Smooth muscle cell (in vitro differentiated cells): ENCODE measurements at regions not wholly inside any gene's neighbourhood (a gene's known extent, or its start where the extent isn't known, plus 50 kb on each side); places are given as distances from the start of the nearest gene placed in this dataset.

Source experiments
- DNase-seq: peaks from one replicate; lab custom pipeline; 2025; ENCODE audit not compliant: unreplicated experiment; lab: John Stamatoyannopoulos, UW
- H2AFZ ChIP-seq: fragments of 200-600 bp; sonication (generic); 2 replicates; pipeline ENCODE4 v1.6.0; 2016; ENCODE audit warnings: antibody characterized with exemption, low read depth, mild to moderate bottlenecking
- H3F3A ChIP-seq: fragments of 200-600 bp; sonication (generic); 2 replicates; pipeline ENCODE4 v1.6.0; 2017; ENCODE audit warnings: antibody characterized with exemption, low read depth
- H3K27ac ChIP-seq: fragments of 200-600 bp; sonication (generic); 2 replicates; pipeline ENCODE4 v1.5.1; 2016; ENCODE audit warnings: low read depth, mild to moderate bottlenecking
- H3K27me3 ChIP-seq: fragments of 200-600 bp; sonication (generic); 2 replicates; pipeline ENCODE4 v1.6.1; 2016; ENCODE audit warnings: low read depth, mild to moderate bottlenecking
- H3K36me3 ChIP-seq: fragments of 200-600 bp; sonication (generic); 2 replicates; pipeline ENCODE4 v1.5.1; 2016; ENCODE audit warnings: low read depth
- H3K4me1 ChIP-seq: fragments of 200-600 bp; sonication (generic); 2 replicates; pipeline ENCODE4 v1.5.1; 2016; ENCODE audit warnings: low read depth
- H3K4me2 ChIP-seq: fragments of 200-600 bp; sonication (generic); 2 replicates; pipeline ENCODE4 v1.6.0; 2016; ENCODE audit warnings: mild to moderate bottlenecking
- H3K4me3 ChIP-seq: fragments of 200-600 bp; sonication (generic); 2 replicates; pipeline ENCODE4 v1.5.1; 2016; ENCODE audit warnings: mild to moderate bottlenecking
- H3K79me2 ChIP-seq: fragments of 200-600 bp; sonication (generic); 2 replicates; pipeline ENCODE4 v1.6.0; 2016; ENCODE audit warnings: low read depth, mild to moderate bottlenecking
- H3K9ac ChIP-seq: fragments of 200-600 bp; sonication (generic); 2 replicates; pipeline ENCODE4 v1.6.0; 2016; ENCODE audit warnings: low read depth
- H3K9me3 ChIP-seq: fragments of 200-600 bp; sonication (generic); replicated peaks from 2 replicates; pipeline ENCODE4 v1.5.1; 2016; ENCODE audit warnings: low read depth
- H4K20me1 ChIP-seq: fragments of 200-600 bp; sonication (generic); 2 replicates; pipeline ENCODE4 v1.6.0; 2016; ENCODE audit warnings: low read depth
- CTCF ChIP-seq: fragments of 200-600 bp; sonication (generic); IDR thresholded peaks from 2 replicates; pipeline ENCODE4 v1.5.1; 2017; ENCODE audit warnings: borderline replicate concordance, mild to moderate bottlenecking, antibody characterized with exemption; ENCODE audit not compliant: insufficient read depth, poor library complexity, severe bottlenecking
- WGBS: methylation state at CpG from one replicate; pipeline ENCODE4 v1.1.7; 2016; ENCODE audit warnings: low lambda C conversion rate; 5-methylcytosine and 5-hydroxymethylcytosine counted together

- Histone ChIP-seq H3K4me3 (no peak overlapping the region), H3K27ac (no peak overlapping the region), H4K20me1 (no peaks in the 10 kb centered on the region), H3K79me2 (no peaks in the 10 kb centered on the region), H3K27me3 (no peaks in the 10 kb centered on the region), H3K4me2 (no peak overlapping the region), H3F3A (no peaks in the 10 kb centered on the region), H3K9me3 (no peaks in the 10 kb centered on the region), H3K36me3 (no peaks in the 10 kb centered on the region), H3K4me1 (no peaks in the 10 kb centered on the region), H3K9ac (no peak overlapping the region), H2AFZ (no peak overlapping the region)
- DNase-seq = no peak
- 94% methylated on average over 1 of the region's 1 CpG for WGBS
- no peak for TF ChIP-seq CTCF
Measured at GRCh38 chr9:11742471-11742870, 950.7 kb upstream of the TYRP1 start.

GRCh38 chr9:11743356-11743755, 949.8 kb upstream of the TYRP1 start:
- no peaks in the 10 kb centered on the region for H3K9me3 ChIP-seq
- H3K27ac ChIP-seq = no peak overlapping the region
- no peak overlapping the region for H2AFZ ChIP-seq
- H4K20me1 ChIP-seq = no peaks in the 10 kb centered on the region
- WGBS = 78% methylated on average over 2 of the region's 2 CpGs
- H3K4me3 ChIP-seq = no peak overlapping the region
- H3K9ac ChIP-seq = no peak overlapping the region
- no peaks in the 10 kb centered on the region for H3K36me3 ChIP-seq
- H3K27me3 ChIP-seq = no peaks in the 10 kb centered on the region
- no peaks in the 10 kb centered on the region for H3K4me1 ChIP-seq
- no peak overlapping the region for H3K4me2 ChIP-seq
- H3K79me2 ChIP-seq = no peaks in the 10 kb centered on the region
- no peak for DNase-seq
- H3F3A ChIP-seq = no peaks in the 10 kb centered on the region
- TF ChIP-seq CTCF = no peak

GRCh38 chr9:11749396-11749795, 943.8 kb upstream of the TYRP1 start:
- Histone ChIP-seq H3K9me3 (no peaks in the 10 kb centered on the region), H3K79me2 (no peaks in the 10 kb centered on the region), H3K27ac (no peak overlapping the region), H2AFZ (peak overlapping the region; percentile 52), H3F3A (no peaks in the 10 kb centered on the region), H3K9ac (no peak overlapping the region), H3K4me2 (peak overlapping the region; percentile 14), H4K20me1 (no peaks in the 10 kb centered on the region), H3K4me1 (no peaks in the 10 kb centered on the region), H3K36me3 (no peaks in the 10 kb centered on the region), H3K4me3 (no peak overlapping the region), H3K27me3 (no peaks in the 10 kb centered on the region)
- TF ChIP-seq CTCF = no peak
- no peak for DNase-seq
- WGBS = 13% methylated on average over 2 of the region's 2 CpGs

- Histone ChIP-seq H3K4me2 (peak overlapping the region; percentile 9), H3K36me3 (no peaks in the 10 kb centered on the region), H3K9me3 (no peaks in the 10 kb centered on the region), H3K4me3 (no peak overlapping the region), H2AFZ (no peak overlapping the region), H3K79me2 (no peaks in the 10 kb centered on the region), H3K27me3 (no peaks in the 10 kb centered on the region), H3F3A (no peaks in the 10 kb centered on the region), H4K20me1 (no peaks in the 10 kb centered on the region), H3K4me1 (no peaks in the 10 kb centered on the region), H3K27ac (peak overlapping the region; percentile 16), H3K9ac (no peak overlapping the region)
- DNase-seq = no peak
- no peak for TF ChIP-seq CTCF
Measured at GRCh38 chr9:11755951-11756350, 937.2 kb upstream of the TYRP1 start.
